Keratinocyte (primary cell): ENCODE measurements at regions not wholly inside any gene's neighbourhood (a gene's known extent, or its start where the extent isn't known, plus 50 kb on each side); places are given as distances from the start of the nearest gene placed in this dataset.

Experiments
- DNase-seq: peaks from one replicate; pipeline ENCODE4 v3.0.0-alpha.2; 2011; ENCODE audit warnings: low read depth, missing footprints, low spot score
- FAIRE-seq: peaks from 2 replicates; lab custom pipeline; 2011; peaks lifted over from hg19 to GRCh38; lab: Jason Lieb, UNC
- H2AFZ ChIP-seq: 2 replicates; pipeline ENCODE4 v1.6.0; 2012; ENCODE audit warnings: low read length, control low read depth, inconsistent platforms; ENCODE audit not compliant: control insufficient read depth
- H3K27ac ChIP-seq: 2 replicates; pipeline ENCODE4 v1.5.1; 2011; ENCODE audit warnings: low read length; ENCODE audit not compliant: control insufficient read depth, insufficient read depth
- H3K27me3 ChIP-seq: 3 replicates; pipeline ENCODE4 v1.6.0; 2011; ENCODE audit warnings: low read length; ENCODE audit not compliant: control insufficient read depth, insufficient read depth; ENCODE audit errors: extremely low read depth
- H3K36me3 ChIP-seq, 2 experiments: 2 replicates in 1 of 2; 3 replicates in 1 of 2; pipeline ENCODE4 v1.5.1; 2011; ENCODE audit warnings: low read length in 2 of 2, mild to moderate bottlenecking in 1 of 2; ENCODE audit not compliant: control insufficient read depth in 2 of 2, insufficient read depth in 2 of 2; ENCODE audit errors: extremely low read depth in 1 of 2
- H3K4me1 ChIP-seq: 3 replicates; pipeline ENCODE4 v1.5.1; 2011; ENCODE audit warnings: low read length; ENCODE audit not compliant: control insufficient read depth, insufficient read depth; ENCODE audit errors: extremely low read depth
- H3K4me2 ChIP-seq: 3 replicates; pipeline ENCODE4 v1.6.0; 2011; ENCODE audit warnings: low read depth, low read length; ENCODE audit not compliant: control insufficient read depth, insufficient read depth; ENCODE audit errors: extremely low read depth
- H3K4me3 ChIP-seq, 3 experiments: fragments of 200-600 bp in 1 of 3; sonication (generic) in 1 of 3; 2 replicates in 2 of 3; 3 replicates in 1 of 3; pipeline ENCODE4 v1.5.1; 2011 to 2016; ENCODE audit warnings: low read length in 3 of 3, mild to moderate bottlenecking in 3 of 3, control low read depth in 2 of 3, inconsistent platforms in 1 of 3, low read depth in 1 of 3, mixed read lengths in 1 of 3, mixed run types in 1 of 3, moderate library complexity in 1 of 3; ENCODE audit not compliant: control insufficient read depth in 2 of 3, insufficient read depth in 2 of 3; ENCODE audit errors: extremely low read depth in 1 of 3
- H3K79me2 ChIP-seq: 2 replicates; pipeline ENCODE4 v1.6.0; 2012; ENCODE audit warnings: low read length; ENCODE audit not compliant: control insufficient read depth, insufficient read depth
- H3K9ac ChIP-seq: 3 replicates; pipeline ENCODE4 v1.6.0; 2011; ENCODE audit warnings: low read length; ENCODE audit not compliant: control insufficient read depth, insufficient read depth; ENCODE audit errors: extremely low read depth
- H3K9me1 ChIP-seq: 3 replicates; pipeline ENCODE4 v1.6.0; 2011; ENCODE audit warnings: low read length; ENCODE audit not compliant: control insufficient read depth, insufficient read depth; ENCODE audit errors: extremely low read depth
- H3K9me3 ChIP-seq: 2 replicates; pipeline ENCODE4 v1.5.1; 2012; ENCODE audit warnings: low read depth, low read length; ENCODE audit not compliant: control insufficient read depth
- H4K20me1 ChIP-seq: 3 replicates; pipeline ENCODE4 v1.6.0; 2011; ENCODE audit warnings: low read length; ENCODE audit not compliant: control insufficient read depth, insufficient read depth; ENCODE audit errors: extremely low read depth
- EZH2 ChIP-seq: IDR thresholded peaks from one replicate; pipeline ENCODE4 v1.6.1; 2012; ENCODE audit warnings: inconsistent platforms, mild to moderate bottlenecking, low read length, moderate library complexity
- dilution Hi-C: fragments of 300-500 bp; cut with MboI; formaldehyde crosslinking; loops from one replicate; pipeline ENCODE4 v1.7.0; 2020; ENCODE audit warnings: low sequenced_read_pairs; ENCODE audit not compliant: extremely low pct_ligation_motif_present
- TF ChIP-seq, protein P1 (sequence below), 3 experiments: IDR thresholded peaks in 1 of 3; conservative IDR thresholded peaks in 1 of 3; optimal IDR thresholded peaks in 1 of 3; 2 replicates in 2 of 3; 3 replicates in 1 of 3; pipeline versions ENCODE3 to v1.5.1; 2011; ENCODE audit warnings: low read length in 3 of 3, mild to moderate bottlenecking in 3 of 3, moderate library complexity in 2 of 3, control low read depth in 1 of 3, inconsistent platforms in 1 of 3; ENCODE audit not compliant: insufficient read depth in 2 of 3; ENCODE audit errors: extremely low read depth in 1 of 3

- Histone ChIP-seq H3K79me2 (no peaks in the 10 kb centered on the region), H3K4me3 (no peak overlapping the region), H3K9me3 (no peaks in the 10 kb centered on the region), H3K9ac (no peak overlapping the region), H3K4me2 (no peak overlapping the region), H4K20me1 (no peaks in the 10 kb centered on the region), H3K27me3 (no peaks in the 10 kb centered on the region), H3K27ac (no peak overlapping the region), H3K9me1 (no peaks in the 10 kb centered on the region), H3K36me3 (no peaks in the 10 kb centered on the region), H2AFZ (no peak overlapping the region), H3K4me1 (no peaks in the 10 kb centered on the region)
- dilution Hi-C loops = no loop called here
- FAIRE-seq = no peak
- no peak for DNase-seq
- TF ChIP-seq, protein P1, sequence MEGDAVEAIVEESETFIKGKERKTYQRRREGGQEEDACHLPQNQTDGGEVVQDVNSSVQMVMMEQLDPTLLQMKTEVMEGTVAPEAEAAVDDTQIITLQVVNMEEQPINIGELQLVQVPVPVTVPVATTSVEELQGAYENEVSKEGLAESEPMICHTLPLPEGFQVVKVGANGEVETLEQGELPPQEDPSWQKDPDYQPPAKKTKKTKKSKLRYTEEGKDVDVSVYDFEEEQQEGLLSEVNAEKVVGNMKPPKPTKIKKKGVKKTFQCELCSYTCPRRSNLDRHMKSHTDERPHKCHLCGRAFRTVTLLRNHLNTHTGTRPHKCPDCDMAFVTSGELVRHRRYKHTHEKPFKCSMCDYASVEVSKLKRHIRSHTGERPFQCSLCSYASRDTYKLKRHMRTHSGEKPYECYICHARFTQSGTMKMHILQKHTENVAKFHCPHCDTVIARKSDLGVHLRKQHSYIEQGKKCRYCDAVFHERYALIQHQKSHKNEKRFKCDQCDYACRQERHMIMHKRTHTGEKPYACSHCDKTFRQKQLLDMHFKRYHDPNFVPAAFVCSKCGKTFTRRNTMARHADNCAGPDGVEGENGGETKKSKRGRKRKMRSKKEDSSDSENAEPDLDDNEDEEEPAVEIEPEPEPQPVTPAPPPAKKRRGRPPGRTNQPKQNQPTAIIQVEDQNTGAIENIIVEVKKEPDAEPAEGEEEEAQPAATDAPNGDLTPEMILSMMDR (optimal IDR thresholded peaks at IDR 0.05 in 1 of 3, IDR thresholded peaks at IDR 0.05 in 1 of 3, conservative IDR thresholded peaks at IDR 0.05 in 1 of 3; ENCODE audit: extremely low read depth in 1 of 3, insufficient read depth in 2 of 3, low read length in 3 of 3) = no peak
- no peak for TF ChIP-seq EZH2
Measured at GRCh38 chr16:17843905-17844304, 373.1 kb upstream of the XYLT1 start.

DNA sequence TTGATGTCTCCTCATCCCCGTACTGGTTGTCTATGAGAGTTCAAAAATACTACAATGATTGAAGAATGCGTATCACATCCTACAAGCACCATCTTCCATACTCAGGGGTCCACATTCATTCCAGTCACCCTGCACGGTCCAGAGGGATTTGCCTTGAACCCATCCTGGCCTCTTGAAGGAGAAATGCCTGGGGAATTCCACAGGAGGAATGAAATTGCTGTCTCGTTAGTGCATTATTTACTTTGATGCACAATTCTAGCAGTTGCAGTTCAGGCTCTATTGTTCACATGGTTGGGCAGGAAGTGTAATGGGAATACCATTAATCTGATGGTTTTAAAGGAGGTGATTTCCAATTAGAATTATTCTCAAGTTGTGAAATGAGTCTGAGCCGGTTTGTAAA is 369.1 kb upstream of the XYLT1 start:
- no peak overlapping the region for H3K4me2 ChIP-seq
- H3K4me3 ChIP-seq = no peak overlapping the region
- H3K9me3 ChIP-seq = no peaks in the 10 kb centered on the region
- no peaks in the 10 kb centered on the region for H3K9me1 ChIP-seq
- H3K27ac ChIP-seq = no peak overlapping the region
- no peaks in the 10 kb centered on the region for H3K36me3 ChIP-seq
- no peaks in the 10 kb centered on the region for H3K27me3 ChIP-seq
- H2AFZ ChIP-seq = no peak overlapping the region
- H4K20me1 ChIP-seq = no peaks in the 10 kb centered on the region
- H3K4me1 ChIP-seq = peaks cover 12% of the 10 kb centered on the region
- H3K9ac ChIP-seq = no peak overlapping the region
- FAIRE-seq (no peak), DNase-seq (no peak)
- TF ChIP-seq EZH2 = no peak
- TF ChIP-seq, protein P1 (optimal IDR thresholded peaks at IDR 0.05 in 1 of 3, IDR thresholded peaks at IDR 0.05 in 1 of 3, conservative IDR thresholded peaks at IDR 0.05 in 1 of 3; ENCODE audit: extremely low read depth in 1 of 3, insufficient read depth in 2 of 3, low read length in 3 of 3) = no peak
- no peaks in the 10 kb centered on the region for H3K79me2 ChIP-seq
- dilution Hi-C loops = no loop called here
